Posterior vena cava (tissue), 2 donors: ENCODE measurements at regions not wholly inside any gene's neighbourhood (a gene's known extent, or its start where the extent isn't known, plus 50 kb on each side); places are given as distances from the start of the nearest gene placed in this dataset.

Experiments used
- DNase-seq: peaks from one replicate; pipeline ENCODE4 v3.0.0-alpha.2; 2020; ENCODE audit warnings: low spot score
- intact Hi-C, 2 donors: fragments of 100-400 bp; cut with DNase I; formaldehyde crosslinking; loops; one replicate each; pipeline versions ENCODE4 v1.14.1 to v1.14.2; 2022 to 2023
- donor health status: DM: yes; HTN: yes; CAD: no.
- donor health status: DM: yes; HTN: yes; CAD: no.

DNA sequence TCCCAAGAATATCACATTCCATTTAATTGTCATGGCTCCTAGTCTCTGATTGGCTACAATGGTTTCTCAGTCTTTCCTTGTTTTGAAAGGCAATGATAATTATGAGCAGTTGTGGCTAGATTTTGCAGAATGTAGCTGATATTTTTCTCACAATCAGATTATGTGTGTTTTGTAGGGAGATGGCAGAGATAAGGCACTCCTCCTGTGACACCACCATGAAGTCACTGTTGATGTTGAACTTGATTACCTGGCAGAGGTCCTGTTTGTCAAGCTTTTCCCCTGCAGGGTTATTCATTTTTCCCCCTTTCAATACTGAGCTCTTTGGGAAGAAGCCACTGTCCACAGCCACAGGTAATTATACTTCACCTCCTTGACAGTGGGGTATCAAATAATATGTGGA, 602.9 kb upstream of the PFKP start:
- intact Hi-C loops, result no loop called here
- DNase-seq, result no peak

DNA sequence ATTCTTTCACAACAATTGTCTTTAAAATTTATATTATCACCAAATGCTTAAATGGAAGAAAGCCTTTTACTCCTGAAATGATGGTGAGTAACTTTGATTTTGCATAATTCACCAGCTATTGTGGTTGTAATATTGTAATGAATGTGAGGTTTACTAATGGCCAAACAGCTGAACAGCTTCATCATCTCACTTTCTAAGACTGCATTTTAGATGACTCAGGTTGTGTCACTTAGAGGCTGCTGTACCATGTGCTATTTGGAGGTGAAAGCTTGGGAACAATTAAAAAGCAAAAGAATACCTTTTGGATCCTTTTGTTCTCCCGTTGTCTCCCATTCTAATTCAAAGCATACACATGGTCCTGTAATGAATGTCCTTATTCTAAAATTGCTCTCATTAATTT, 604.0 kb upstream of the PFKP start:
- intact Hi-C loops, result no loop called here
- no peak for DNase-seq

DNA sequence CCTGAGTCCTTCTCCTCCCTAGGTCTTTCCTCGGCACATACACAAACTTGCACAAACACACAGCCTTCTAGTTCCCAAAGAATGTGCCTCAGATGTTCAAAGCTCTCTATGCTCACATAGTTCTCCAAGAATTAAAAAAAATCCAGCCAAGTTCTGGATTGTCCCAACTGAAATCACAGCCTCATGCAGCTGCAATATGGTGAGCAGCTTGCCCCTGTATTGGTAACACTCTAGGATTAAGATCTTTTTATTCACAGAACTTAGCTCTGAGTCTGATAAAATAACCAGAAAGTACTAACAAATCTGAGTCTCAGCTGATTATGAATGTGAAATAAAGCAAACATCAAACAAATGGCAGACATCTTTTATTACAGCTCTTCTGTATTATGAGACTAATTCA, 604.8 kb upstream of the PFKP start:
- DNase-seq, result no peak
- intact Hi-C loops, result no loop called here

DNA sequence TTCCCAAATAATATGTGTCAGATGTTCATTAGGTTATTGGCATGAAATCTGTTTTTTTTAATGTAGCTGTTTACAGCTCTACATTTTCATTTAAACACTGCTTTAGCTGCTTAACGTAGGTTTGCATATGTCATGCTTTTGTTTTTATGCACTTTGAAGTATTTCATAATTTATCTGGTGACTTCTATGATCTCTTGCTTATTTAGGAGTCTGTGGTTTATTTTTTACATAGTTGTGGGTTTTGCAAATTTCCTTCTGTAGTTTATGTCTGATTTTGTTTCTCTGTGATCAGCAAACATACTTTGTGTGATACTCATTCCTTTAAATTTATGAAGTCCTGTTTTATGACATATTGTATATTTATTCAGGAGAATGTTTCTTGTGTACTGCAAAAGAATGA, 606.5 kb upstream of the PFKP start:
- intact Hi-C loops, result no loop called here
- DNase-seq, result no peak

DNA sequence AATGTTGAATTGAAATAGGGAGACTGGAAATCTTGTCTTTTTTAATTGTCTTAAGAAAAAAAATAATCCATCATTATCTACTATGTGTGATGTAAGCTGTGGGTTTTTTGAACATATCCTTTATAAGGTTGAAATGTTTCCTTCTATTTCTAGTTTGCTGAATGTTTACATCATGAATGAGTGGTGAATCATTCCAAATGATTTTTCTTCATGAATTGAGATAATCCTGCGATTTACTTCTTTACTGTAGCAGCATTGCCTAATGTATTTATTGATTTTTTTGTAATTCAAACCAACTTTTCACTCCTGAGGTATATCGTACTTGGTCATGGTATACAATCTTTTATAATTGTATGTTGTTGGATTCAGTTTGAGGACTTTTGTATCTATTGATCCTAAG, 607.6 kb upstream of the PFKP start:
- intact Hi-C loops, result no loop called here
- no peak for DNase-seq

DNA sequence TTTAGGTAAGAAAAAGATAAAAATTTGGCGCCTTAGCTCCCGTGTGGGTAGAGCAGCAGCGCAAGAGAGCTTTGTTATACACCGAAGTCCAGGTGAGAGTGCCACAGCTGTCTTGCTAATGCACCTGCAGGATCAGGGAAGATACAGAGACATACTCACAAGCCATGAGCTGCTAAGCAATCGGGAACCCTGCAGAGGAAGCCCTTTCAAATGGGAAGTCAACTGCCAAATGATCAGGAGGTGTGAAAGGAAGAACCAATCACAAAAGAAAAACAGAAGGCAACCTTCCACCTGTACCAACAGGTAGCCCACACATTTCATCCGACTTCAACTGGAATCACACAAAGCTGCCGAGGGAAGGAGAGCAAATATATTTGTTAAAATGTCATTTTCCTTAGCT, 610.5 kb upstream of the PFKP start:
- intact Hi-C loops, result no loop called here
- DNase-seq, result no peak

DNA sequence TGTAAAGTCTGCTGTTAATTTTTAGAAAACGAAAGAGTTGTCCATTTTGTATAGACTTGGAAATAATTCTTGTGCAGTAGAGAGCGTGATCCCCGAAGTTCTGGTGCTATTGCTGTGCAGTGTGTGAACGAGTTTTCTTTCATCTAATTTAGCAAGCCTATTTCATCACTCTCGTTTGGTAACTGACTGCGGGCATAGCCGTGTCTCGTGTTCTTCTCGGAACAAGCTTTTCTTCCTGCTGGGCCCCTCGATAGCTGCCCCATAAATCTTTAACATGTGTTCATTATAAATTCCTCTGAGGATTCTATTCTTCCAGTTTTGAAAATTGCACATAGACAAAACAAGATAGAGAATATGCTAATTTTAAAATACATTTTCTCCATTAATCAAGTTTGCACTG, 622.0 kb upstream of the PFKP start:
- no peak for DNase-seq
- intact Hi-C loops, result no loop called here

DNA sequence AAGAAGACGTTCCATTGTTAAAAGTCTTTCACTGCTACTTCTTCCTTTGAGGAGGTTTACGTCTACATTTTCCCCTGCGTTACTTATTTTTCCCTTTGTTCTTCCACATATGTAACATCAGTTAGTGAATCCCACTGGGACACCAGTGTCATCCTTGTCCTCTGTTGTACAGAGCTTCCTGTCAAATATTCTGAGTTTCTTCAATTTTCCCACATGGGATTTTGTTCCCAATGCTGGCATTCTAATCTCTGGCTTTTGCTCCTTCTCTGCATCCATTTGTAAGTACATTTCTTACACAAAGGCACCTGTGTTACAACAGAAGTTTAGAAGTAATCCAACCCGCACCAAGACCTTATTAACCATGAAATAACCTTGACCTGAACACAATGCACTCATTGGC, 627.4 kb upstream of the PFKP start:
- no peak for DNase-seq
- intact Hi-C loops, result no loop called here

DNA sequence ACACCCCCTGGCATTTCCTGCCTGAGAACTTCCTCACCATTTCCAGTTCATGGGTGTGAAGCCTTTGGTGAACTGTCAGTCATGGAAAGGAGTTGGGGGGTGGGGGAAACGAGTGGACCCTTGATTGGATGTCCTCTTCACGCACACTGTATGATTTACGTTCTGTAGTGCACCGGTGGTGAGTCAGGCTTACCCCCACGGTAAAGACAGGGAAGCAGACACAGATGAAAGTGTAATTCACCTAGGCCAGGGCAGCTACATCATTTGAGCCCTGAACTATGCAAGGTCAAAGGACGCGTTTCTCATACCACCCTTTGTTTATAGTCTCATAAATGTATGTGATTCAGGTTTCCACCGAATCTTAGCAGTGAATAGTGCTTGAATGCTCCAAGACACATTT, 628.3 kb upstream of the PFKP start:
- DNase-seq, result no peak
- intact Hi-C loops, result no loop called here

DNA sequence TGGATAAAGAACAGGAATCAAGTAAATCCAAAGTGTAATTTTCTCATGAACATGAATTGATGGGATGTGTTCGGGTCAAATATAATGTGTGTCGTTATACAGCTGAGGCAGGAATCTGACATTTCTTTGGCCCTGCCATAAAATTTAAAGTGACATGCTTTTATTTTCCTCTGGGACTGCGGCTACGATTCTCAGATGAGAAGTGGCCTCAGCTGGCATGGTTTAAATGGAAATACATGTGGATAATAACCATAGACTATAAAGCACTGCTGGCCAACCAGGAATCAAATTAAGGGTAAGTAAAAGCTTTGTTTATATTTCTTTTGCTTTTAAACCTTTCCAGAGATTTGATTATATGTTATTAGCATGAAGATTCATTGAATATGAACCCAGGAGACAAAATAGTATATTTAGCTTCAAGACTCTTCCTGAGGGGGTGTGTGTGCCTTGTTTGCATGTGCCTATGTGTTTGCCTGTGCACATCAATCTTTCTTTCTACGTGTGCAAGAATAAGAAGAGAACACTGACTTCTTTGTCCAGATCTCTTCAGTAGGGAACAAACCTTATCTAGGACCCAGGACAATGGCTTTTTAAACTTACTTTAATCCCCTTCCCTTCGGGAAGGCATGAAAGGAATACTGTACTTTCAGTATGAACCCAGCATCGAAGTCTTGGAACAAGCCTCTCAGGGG, 629.0 kb upstream of the PFKP start:
- DNase-seq, result no peak
- intact Hi-C loops, result no loop called here

DNA sequence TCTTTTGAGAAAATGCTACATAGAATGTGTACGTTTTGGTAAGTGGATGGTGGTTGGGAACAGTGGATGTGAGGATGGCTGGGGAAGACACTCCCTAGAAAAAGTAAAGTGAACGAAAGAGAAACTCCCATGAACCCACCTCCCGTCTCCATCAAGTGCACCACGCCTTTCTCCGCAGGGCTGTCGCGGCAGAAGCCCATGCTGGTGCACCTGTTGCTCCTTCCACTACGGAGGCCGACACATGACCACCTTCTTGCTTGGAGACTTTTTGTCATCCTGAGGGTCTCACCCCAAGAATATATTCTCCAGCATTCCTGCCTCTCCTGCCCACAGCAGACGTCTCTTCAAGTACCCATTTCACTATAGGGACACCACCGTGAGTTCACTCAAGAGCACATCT, 630.4 kb upstream of the PFKP start:
- DNase-seq, result no peak
- intact Hi-C loops, result no loop called here

DNA sequence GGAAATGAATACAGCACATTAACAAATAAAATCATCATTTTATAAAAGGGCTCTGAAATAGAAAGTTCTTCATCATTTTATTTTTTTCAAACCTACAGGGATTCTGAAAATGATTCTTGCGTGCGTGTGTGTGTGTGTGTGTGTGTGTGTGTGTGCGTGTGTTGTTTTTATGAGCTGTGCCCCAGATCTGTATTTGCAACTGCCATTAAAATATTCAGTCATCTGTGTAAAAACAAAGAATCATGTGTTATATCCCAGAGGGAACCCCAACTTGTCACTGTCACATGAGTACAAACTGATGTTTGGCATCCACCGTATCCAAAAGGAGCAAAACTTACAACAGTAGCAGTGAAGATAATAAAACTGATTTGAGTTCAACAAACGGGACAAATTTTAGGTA, 635.4 kb upstream of the PFKP start:
- no peak for DNase-seq

DNA sequence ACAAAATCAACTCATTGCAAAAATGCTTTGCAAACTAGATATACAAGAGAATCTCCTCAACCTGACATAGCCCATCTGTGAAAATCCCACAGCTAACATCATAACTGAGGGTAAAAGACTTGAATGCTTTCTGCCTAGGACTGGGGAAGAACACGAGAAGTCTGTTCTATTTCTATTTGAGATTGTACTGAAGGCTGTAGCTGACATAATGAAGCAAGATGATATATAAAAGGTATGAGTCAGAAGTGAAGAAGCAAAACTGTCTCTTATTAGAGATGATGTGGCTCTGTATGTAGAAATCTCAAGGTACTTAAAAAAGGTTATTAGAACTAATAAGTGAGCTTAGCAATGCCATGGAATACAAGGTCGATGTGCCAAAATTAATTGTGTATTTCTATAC, 639.9 kb upstream of the PFKP start:
- intact Hi-C loops, result loop anchor here in 1 of 2 donors (5.0 kb wide), 1 partner anchor 405 kb away; no protein-coding TSS in a partner anchor
- DNase-seq, result no peak

More for the DNA sequence above, 635.4 kb upstream of the PFKP start:
- intact Hi-C loops, result no loop called here

DNA sequence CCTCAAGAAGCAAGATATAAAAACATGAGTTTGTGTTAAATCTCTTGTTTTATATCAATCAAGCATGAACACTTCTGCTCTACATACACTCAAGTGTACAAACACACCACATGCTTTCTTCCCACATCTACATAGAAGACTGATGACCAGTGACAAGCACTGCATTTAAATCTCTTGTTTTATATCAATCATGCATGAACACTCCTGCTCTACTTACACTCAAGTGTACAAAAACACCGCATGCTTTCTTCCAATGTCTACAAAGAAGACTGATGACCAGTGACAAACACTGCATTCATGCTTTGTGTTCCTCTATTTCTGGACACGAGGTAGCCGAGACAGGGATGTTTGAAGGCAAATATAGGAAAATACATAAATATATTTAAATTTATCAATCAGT, 642.0 kb upstream of the PFKP start:
- intact Hi-C loops, result loop anchor here in 1 of 2 donors (5.0 kb wide), 1 partner anchor 407 kb away; no protein-coding TSS in a partner anchor
- no peak for DNase-seq

DNA sequence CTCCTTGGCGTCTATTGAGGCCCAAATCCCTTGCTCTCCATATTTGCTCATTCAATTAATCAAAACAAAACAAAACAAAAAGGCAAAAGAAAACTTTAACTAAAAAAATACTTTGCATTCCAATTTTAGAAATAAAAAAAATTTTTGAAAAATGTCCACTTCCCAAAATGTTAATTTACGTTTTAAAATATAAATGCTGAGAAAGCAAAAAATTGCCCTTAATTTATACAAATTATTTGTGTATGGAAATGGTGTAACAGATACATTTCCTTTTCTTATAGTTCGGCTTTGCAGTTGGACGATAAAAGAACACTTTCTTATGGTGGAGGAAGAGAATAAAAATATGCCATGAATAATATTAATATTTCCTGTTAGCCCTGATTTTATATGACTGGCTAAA, 652.8 kb upstream of the PFKP start:
- intact Hi-C loops, result no loop called here
- no peak for DNase-seq

DNA sequence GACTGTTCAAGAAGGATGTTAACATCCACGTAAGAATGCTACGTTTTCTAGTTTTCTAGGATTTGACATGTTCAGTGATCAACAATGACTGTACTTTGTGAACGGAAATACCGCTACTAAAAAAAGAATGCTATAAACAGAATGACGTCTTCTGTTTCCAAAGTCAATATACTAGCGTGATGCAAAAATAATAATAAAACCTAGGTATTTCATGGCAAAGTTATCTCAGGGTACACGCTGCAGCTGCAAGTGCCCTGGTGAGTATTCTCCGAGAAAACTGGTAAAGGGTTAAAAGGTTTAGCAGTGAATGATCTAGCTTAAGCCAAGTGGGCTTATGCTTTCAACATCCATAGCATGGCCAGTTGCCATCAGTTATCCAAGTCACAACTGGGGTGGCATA, 653.3 kb upstream of the PFKP start:
- intact Hi-C loops, result no loop called here

DNA sequence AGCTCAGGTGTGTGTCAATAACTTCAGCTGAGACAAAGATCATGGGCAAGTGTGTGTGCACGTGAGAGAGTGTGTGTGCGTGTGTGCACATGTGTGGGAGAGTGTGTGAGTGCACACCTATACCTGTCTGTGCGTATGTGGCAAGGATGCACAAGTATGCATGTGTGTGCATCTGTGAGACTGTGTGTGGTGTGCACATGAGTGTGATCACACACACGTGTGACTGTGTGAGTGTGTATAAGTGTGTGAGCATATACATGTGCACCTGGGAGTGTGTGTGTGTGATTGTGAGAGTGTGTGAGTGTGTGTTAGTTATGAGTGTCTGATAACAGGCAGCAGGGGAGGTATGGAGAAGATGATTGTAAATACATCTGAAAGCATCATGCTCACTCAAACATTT, 657.3 kb upstream of the PFKP start:
- no peak for DNase-seq
- intact Hi-C loops, result no loop called here

More for the DNA sequence above, 653.3 kb upstream of the PFKP start:
- no peak for DNase-seq

DNA sequence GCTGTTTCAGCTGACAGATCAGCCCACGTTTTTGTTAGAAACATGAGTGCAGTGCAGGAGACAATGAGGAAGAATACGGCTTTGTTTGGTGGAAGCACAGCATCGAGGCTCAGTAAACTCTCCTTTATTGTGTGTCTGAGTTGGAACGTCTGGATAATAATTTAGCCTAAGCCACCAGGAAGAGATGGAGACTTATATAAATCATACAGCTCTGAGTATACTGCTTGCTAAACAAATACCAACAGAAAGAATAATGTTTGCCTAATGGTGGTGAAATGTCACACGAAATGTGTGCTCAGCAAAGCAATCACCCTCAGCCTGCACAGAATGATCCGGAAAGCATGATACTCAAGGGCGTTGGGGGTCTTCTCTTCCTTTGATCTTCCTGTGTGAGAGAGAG, 664.1 kb upstream of the ADARB2 start:
- intact Hi-C loops, result no loop called here
- DNase-seq, result no peak

DNA sequence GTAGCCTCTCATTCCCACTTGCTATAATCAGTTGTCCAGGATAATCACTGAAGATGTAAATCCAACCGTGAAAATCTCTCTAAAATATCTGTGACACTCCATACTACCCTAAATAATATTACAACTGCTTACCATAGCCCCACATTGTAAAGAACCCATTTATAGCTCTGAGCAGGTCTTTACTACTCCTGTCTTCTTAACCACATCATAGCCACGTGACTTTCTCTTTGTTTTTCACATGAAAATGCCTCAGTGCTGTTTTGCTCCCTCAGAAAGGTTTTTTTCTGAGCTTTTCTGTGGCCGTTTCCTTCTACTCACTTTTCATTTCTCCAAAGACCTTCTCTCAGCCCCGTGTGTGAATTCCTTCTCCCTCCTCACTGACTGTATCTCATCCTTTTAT, 662.2 kb upstream of the ADARB2 start:
- no peak for DNase-seq
- intact Hi-C loops, result no loop called here

DNA sequence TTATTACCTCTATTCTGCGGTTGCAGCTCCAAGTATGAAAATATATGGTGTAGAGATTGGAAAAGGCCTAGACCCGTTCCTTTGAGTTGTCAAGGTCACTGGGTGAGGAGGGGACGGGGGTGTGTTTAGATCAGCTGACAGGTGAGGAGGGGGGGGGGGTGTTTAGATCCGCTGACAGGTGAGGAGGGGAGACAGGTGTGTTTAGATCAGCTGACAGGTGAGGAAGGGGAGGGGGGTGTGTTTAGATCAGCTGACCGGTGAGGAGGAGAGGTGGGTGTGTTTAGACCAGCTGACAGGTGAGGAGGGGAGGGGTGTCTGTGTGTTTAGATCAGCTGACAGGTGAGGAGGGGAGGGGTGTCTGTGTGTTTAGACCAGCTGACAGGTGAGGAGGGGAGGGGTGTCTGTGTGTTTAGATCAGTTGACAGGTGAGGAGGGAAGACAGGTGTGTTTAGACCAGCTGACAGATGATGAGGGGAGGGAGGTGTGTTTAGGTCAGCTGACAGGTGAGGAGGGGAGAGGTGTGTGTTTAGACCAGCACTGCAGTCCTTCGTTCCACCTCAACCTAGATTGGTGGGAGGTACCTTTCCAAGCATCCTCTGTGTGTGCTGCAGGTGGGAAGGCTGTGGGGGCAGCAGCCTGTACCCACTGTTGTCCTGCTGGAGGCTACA, 655.0 kb upstream of the ADARB2 start:
- intact Hi-C loops, result no loop called here
- no peak for DNase-seq

DNA sequence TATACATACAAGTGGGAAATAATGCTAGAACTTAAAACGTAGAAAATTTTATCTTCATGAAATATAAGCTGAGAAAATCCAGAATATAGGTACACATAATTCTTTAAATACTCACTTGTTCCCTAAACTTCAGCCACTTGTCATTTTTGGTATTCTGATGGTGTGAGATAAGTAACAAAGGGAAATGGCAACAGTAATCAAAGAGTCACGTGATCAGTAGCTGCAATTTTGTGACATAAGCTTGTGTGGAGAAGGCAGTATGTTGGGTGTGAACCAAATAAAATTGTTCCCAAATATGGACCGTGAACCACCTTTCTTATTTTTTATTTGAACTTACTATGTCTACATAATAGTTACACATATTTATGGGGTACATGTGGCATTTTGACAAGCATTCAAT, 650.3 kb upstream of the ADARB2 start:
- intact Hi-C loops, result no loop called here
- DNase-seq, result no peak
